ENCODE measurements at regions not wholly inside any gene's neighbourhood (a gene's known extent, or its start where the extent isn't known, plus 50 kb on each side); places are given as distances from the start of the nearest gene placed in this dataset.

DNA sequence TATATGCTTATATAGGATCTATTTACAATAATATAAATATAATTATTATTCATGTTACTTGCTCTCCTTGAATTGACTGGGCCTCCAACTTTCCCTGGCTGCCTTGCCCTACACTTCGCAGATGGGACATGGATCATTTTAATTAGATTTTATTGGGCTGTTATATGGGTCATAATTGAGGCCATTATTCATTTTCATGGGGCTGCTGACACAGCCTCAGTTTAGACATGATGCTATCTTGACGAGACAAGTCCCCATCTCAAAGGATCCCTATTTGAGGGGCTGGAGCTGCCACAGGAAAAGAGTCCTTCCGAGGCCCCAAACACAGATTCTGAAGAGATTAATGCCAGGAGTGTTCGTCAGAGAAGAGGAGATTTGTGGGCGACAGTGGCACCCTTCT lies 170.4 kb downstream of the DHX35 start:
- Histone ChIP-seq H3F3A (ENCODE audit: low read length, unreplicated experiment) (no peaks in the 10 kb centered on the region), H3K27ac (ENCODE audit: low read length) (no peak overlapping the region), H3K27me3 (ENCODE audit: low read length) (no peaks in the 10 kb centered on the region), H3K36me3 (ENCODE audit: low read depth, low read length) (no peaks in the 10 kb centered on the region), H3K4me1 (ENCODE audit: insufficient read depth, low read length) (no peaks in the 10 kb centered on the region), H3K9me3 (ENCODE audit: low read length) (no peaks in the 10 kb centered on the region), H3K79me2 (ENCODE audit: low read length) (no peaks in the 10 kb centered on the region), H3K9ac (ENCODE audit: low read length) (no peak overlapping the region), H3K4me2 (ENCODE audit: low read length) (no peak overlapping the region), H2AFZ (ENCODE audit: low read length) (no peak overlapping the region), H3K4me3 (ENCODE audit: low read length) (no peak overlapping the region), H4K20me1 (ENCODE audit: low read length) (no peaks in the 10 kb centered on the region), H3K9me2 (replicated peaks; ENCODE audit: low read length) (no peaks in the 10 kb centered on the region)
- ChIA-PET POLR2A (ENCODE audit: unreplicated experiment) (no interaction called here), CTCF (no interaction called here)
- BruUV-seq (replicated peaks): no TSS peak
- DNase-seq (no peak), ATAC-seq (no peak)
- TF ChIP-seq CTCF (conservative IDR thresholded peaks at IDR 0.05; ENCODE audit: low read depth, low read length) (no peak), EZH2phosphoT487 (IDR thresholded peaks at IDR 0.05; ENCODE audit: borderline replicate concordance, low read length) (no peak), EZH2 (IDR thresholded peaks at IDR 0.05; ENCODE audit: low read length, unreplicated experiment) (no peak)
- intact Hi-C loops (cut with micrococcal nuclease): no loop called here

- H4K20me1 ChIP-seq (ENCODE audit: low read length): no peaks in the 10 kb centered on the region
- POLR2A ChIA-PET (ENCODE audit: unreplicated experiment): no interaction called here
- DNase-seq: no peak
- no peak overlapping the region for H3K27ac ChIP-seq (ENCODE audit: low read length)
- H3F3A ChIP-seq (ENCODE audit: low read length, unreplicated experiment): no peaks in the 10 kb centered on the region
- H3K9me3 ChIP-seq (ENCODE audit: low read length): no peaks in the 10 kb centered on the region
- no peaks in the 10 kb centered on the region for H3K36me3 ChIP-seq (ENCODE audit: low read depth, low read length)
- H3K9ac ChIP-seq (ENCODE audit: low read length): no peak overlapping the region
- H3K4me2 ChIP-seq (ENCODE audit: low read length): no peak overlapping the region
- BruUV-seq (replicated peaks): no TSS peak
- no peak overlapping the region for H2AFZ ChIP-seq (ENCODE audit: low read length)
- TF ChIP-seq EZH2 (IDR thresholded peaks at IDR 0.05; ENCODE audit: low read length, unreplicated experiment): no peak
- TF ChIP-seq CTCF (conservative IDR thresholded peaks at IDR 0.05; ENCODE audit: low read depth, low read length): no peak
- no peak for TF ChIP-seq EZH2phosphoT487 (IDR thresholded peaks at IDR 0.05; ENCODE audit: borderline replicate concordance, low read length)
- H3K4me3 ChIP-seq (ENCODE audit: low read length): no peak overlapping the region
- intact Hi-C loops (cut with micrococcal nuclease): no loop called here
- no peaks in the 10 kb centered on the region for H3K79me2 ChIP-seq (ENCODE audit: low read length)
- CTCF ChIA-PET: no interaction called here
- H3K9me2 ChIP-seq (replicated peaks; ENCODE audit: low read length): no peaks in the 10 kb centered on the region
- no peak for ATAC-seq
- no peaks in the 10 kb centered on the region for H3K27me3 ChIP-seq (ENCODE audit: low read length)
- H3K4me1 ChIP-seq (ENCODE audit: insufficient read depth, low read length): no peaks in the 10 kb centered on the region
Observed at GRCh38 chr20:39132093-39132492, 169.9 kb downstream of the DHX35 start.

GRCh38 chr20:39130627-39131026 lies 168.5 kb downstream of the DHX35 start:
- POLR2A ChIA-PET (ENCODE audit: unreplicated experiment): no interaction called here
- TF ChIP-seq EZH2 (IDR thresholded peaks at IDR 0.05; ENCODE audit: low read length, unreplicated experiment): no peak
- no peak for TF ChIP-seq CTCF (conservative IDR thresholded peaks at IDR 0.05; ENCODE audit: low read depth, low read length)
- TF ChIP-seq EZH2phosphoT487 (IDR thresholded peaks at IDR 0.05; ENCODE audit: borderline replicate concordance, low read length): no peak
- Histone ChIP-seq H2AFZ (ENCODE audit: low read length) (no peak overlapping the region), H3F3A (ENCODE audit: low read length, unreplicated experiment) (no peaks in the 10 kb centered on the region), H3K36me3 (ENCODE audit: low read depth, low read length) (no peaks in the 10 kb centered on the region), H3K4me3 (ENCODE audit: low read length) (no peak overlapping the region), H3K4me2 (ENCODE audit: low read length) (no peak overlapping the region), H3K79me2 (ENCODE audit: low read length) (no peaks in the 10 kb centered on the region), H3K9me3 (ENCODE audit: low read length) (no peaks in the 10 kb centered on the region), H3K9me2 (replicated peaks; ENCODE audit: low read length) (no peaks in the 10 kb centered on the region), H3K27me3 (ENCODE audit: low read length) (no peaks in the 10 kb centered on the region), H3K9ac (ENCODE audit: low read length) (no peak overlapping the region), H4K20me1 (ENCODE audit: low read length) (no peaks in the 10 kb centered on the region), H3K27ac (ENCODE audit: low read length) (no peak overlapping the region), H3K4me1 (ENCODE audit: insufficient read depth, low read length) (no peaks in the 10 kb centered on the region)
- no peak for ATAC-seq
- no peak for DNase-seq
- intact Hi-C loops (cut with micrococcal nuclease): no loop called here
- CTCF ChIA-PET: no interaction called here
- BruUV-seq (replicated peaks): no TSS peak
